Left kidney (tissue), 1 donor: ENCODE measurements at regions not wholly inside any gene's neighbourhood (a gene's known extent, or its start where the extent isn't known, plus 50 kb on each side); places are given as distances from the start of the nearest gene placed in this dataset.
A peak's percentile ranks its signal among the peaks of the same experiment; 100 is the strongest.
"Not testable (repeated sequence)": the region's sequence is repeated elsewhere in the genome, so short reads cannot be mapped to it uniquely, and the experiment has no call there.

ENCODE experiments used
- DNase-seq: peaks from one replicate; pipeline ENCODE4 v3.0.0-alpha.2; 2013

DNA sequence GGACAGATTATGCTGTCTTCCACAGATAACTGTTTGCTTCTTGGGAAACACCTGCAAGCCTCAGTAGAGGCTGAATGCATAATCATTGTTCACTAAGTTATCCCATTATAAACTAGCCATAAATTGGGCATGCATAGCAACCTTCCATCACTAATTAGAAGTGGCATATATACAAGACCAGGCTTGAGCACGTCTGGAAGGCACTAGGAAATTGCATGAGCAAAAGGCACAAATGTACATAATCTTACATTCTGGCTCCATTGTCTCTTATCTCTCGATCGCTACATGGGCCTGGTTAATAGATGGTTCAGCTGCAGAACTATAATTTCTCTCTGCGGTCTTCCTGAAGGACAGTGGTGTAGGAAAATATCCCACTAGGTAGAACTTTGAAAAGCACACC, 679.2 kb downstream of the RPL10L start:
- DNase-seq, result no peak

DNA sequence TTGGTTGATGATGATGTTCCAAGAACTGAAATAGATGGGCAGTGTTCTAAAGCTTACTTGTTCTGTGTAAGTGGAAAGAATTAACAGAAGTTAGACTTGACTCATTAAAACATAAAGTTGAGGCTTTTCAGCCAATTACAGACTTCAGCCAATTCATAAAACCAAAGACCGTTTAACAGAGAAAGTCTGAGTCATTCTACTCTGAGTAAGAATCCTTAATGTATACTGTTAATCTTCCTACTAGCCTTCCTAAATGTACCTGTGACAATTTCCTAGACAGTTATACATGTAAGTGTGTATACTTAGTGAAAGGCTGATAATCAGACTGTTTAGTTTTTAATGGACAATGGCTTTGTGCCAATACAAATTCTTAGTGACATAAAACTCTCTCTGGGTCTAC, 681.0 kb downstream of the RPL10L start:
- no peak for DNase-seq

DNA sequence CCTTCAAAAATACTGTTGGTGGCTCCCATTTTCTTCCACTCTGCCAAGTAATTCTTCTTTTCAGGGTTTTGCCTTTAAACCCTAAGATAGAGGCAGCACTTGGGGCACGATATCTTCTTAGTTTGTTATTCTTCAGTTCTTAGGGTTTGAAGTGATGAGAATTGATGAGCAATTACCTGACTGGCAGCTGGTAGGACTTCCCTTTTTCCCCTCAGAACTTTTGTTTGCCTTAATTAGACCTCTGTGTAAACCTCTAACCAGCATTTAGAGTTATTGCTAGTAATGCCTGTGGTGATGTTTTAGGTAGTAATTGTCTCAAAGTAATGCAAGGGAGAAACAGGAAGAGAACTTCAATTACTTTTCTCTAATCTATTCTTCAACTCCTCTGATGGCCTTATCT, 683.5 kb downstream of the RPL10L start:
- no peak for DNase-seq

DNA sequence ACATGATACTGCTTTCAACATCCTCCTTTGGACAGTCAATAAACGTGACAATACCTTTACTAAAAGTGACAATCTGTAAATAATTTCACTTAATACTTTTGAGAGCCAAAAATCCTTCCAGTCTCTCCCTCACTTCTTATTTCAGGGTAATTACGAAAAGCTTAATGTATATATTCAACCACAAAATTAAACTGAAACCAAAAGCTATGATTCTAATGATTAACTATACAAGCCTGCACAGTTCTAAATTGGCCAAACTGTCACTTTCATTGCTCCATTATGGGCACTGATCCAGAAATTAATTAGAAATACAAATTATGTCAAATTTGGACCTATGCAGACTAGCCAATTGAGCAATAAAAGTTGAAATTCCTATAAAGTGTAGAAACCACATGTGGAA, 696.5 kb upstream of the MIS18BP1 start:
- no peak for DNase-seq

DNA sequence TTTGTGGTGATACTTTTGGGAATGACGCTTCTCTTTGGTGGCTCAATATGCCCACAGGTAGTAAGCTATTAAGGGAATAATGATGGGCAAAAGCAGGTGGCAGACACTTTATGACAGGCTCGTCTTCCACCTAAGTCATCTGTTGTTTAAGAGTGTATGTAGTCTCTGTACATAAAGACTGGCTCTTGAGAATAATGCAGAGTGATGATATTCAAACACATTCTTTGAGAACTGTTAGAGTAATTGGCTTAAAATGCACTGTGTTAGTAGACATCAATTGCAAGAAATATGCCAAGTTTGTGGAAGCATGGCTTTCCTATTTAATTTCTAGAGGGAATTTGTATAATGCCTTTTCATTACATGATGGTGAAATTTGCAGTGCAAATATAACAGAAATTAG, 694.8 kb upstream of the MIS18BP1 start:
- no peak for DNase-seq

DNA sequence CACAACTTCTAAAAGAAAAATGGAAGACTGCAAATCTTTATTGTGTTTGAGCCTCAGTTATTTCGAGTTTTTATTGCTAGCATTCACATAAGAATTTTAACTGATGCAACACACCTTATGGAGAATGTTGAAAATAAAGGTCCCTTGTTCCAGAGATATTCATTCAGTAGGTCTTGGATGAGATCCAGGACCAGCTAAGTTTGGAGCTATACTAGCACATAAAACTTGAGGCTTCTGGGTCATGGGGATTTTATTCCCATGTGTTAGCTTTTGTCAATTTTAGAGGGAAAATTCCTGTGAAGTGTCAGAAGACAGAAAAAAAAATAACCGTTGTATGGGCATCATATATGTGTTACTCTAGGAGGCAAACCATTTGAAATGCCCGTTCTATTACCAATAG, 693.2 kb upstream of the MIS18BP1 start:
- no peak for DNase-seq

DNA sequence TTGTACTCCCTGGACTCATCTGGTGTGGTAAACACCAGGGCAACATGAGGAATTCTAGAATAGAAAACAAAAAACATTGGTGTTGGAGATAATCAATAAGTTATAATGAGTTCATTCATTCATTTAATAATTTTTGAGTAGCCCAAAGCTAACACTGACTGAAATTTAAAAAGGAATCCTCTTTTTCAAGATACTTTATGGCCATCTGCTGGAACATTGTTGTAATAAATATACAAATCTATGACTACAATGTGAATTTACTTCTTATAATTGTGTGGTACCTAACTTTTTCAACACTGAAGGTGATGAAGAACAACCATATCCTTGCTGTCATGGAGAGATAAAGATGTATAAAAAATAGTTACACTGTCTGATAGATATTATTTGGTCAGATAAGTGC, 687.3 kb upstream of the MIS18BP1 start:
- no peak for DNase-seq

DNA sequence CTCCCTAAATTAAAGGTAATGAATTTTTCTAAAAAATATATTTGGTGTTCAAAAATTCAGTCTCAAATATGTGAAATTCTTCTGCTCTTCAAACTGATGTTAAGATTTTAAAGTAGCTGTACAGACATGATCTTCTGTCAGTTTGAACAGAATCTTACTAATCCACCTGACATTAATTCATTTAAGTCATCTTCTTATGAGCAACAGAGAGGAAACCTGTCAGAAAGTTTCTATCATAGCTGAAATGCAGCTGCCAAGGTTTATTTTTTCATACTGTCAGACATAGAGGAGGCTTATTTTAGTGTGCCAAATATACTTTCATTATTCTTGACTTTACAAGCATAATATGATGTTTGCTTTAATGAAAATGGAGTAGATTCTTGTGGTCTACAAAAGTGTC, 686.6 kb upstream of the MIS18BP1 start:
- no peak for DNase-seq

DNA sequence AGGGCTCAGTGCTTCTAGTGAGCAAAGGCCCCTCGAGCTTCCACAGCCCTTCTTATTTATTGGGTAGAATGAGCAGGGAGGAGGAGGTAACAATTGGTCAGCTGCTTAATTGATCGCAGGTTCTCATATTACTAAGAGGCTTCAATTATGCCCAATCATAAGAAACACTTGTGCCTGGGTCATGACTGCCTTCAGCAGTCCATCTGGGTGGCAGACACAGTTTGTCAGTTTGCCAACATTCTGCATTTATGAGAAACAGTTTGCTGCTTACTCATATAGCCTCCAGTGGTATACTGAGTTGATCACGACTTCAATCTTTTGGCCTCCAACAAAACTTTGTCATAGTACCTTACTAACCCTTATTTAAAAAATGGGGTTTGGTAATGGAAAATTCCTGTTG, 667.0 kb upstream of the MIS18BP1 start:
- not testable (repeated sequence) for DNase-seq

DNA sequence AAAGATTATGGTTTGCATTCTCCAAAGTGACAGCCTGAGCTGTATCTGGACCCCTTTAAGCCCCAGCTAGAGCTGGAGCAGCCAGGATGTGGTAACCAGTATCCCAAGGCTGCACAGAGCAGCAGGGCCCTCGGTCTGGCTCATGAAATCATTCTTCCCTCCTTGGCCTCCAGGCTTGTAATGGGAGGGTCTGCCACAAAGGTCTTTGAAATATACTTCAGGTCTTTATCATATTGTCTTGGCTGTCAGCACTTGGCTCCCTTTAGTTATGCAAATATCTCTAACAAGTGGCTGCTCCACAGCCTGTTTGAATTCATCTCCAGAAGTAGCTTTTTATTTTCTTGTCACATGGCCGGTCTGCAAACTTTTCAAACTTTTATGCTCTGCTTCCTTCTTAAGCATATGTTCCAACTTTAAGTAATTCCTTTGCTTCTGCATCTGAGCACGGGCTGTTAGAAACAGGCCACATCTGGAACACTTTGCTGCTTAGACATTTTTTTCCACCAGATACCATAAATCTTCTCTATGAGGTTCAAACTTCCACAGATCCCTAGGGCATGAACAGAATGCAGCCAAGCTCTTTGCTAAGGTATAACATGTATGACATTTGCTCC, 663.4 kb upstream of the MIS18BP1 start:
- DNase-seq, result peak; percentile 17

DNA sequence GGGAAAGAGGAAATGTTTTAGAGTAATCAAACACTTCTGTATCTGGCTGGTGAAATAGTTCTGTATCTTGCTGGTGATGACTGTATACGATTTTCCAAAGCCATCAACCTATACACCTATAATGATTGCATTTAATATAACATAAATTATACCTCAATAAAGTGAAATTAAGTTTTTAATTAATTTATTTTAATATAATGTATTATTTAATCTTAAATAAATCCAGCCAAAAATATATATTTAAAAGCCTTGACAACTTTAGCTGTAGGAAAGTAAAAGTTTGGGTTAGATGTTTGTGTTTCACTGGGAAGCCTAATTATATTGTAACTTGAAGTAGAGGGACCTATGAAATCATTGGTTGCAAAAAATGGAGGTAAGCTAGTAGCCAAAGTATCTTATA, 654.8 kb upstream of the MIS18BP1 start:
- no peak for DNase-seq

DNA sequence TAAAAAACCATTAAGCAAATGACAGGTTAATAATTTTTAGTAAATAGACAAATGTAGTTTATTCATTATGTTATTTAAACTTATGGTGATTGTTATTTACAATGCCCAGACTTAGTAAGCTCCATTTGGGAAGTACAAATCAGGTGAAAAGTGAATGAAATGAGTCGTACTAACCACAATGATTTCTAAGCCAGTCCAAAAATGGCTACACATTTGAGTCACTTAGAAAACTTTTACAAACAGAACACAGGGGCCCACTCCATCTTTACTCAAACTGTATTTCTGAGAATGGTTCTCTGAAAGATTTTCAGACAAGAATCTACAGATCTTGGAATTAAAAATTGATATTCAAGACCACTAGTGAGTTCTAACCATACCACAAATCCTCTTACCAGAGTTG, 653.3 kb upstream of the MIS18BP1 start:
- DNase-seq, result no peak

DNA sequence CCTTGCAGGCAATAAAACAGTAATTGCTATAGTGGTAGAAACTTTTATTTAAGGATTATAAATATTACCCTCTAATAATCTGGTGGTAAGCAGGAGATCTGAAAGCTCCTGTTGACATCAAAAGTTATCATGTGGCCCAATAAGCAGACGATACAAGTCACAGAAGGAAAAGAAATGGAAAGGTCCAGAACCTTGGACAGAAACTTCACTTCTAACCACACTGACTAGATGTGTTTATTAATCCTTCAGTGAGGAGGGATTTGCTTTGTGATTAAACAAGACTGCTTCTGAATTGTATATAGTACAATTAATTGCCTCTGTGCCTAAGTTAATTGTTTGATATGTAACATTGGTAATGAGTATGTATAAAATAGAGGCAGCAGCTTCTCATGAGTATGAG, 652.7 kb upstream of the MIS18BP1 start:
- no peak for DNase-seq

DNA sequence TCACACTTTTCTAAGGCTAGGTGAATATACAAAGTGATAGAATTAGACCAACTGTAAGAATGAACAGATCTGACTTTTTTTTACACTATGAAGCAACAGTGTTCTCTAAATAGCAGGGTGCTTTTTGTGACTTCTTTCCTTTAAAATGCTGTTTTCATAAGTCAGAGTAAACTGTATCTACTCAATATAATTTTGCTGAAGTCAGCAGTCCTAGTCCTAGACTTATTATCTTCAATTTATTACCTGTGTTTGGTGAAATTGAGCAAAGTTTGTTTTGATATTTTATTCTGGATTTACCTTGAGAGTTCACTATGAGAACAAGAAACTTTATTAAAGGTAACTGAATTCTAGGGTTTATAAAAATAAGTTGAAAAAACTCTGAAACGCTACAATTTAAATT, 651.3 kb upstream of the MIS18BP1 start:
- DNase-seq, result no peak

DNA sequence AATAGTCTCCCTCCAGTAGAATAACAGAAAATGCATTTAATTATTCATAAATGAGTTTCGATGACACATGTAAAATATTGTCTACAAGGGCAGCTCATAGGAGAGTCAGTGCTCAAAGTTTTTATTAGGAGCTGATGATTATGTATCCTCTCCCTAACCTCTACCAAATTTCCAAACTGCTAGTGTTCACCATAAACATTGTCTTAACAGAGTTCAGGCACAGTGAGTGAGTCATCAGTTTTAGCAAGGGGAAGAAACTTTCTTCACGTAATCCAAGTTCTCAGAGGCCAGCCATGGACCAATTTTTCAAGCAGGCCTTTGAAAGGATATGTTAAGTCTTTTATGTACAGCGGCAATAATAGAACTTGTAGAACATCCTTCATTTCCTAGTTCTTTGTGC, 649.2 kb upstream of the MIS18BP1 start:
- DNase-seq, result no peak

DNA sequence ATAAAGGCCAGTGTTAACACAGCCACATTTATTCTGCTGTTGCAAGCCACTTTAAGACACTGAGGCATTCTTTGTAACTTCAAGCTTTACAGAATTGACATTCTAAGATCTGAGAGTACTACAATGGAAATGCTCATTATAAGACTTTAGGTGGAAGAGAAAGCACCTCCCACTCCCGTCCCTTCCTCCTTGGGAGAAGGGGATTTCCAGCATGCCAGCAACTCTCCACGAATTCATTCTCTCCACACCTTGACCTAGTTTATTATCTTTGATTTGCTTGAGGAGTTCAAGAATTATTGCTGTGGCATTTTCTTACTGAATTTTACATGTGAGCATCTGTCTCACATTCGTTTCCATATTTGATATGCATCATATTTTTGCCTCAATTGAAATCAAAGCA, 644.4 kb upstream of the MIS18BP1 start:
- no peak for DNase-seq

DNA sequence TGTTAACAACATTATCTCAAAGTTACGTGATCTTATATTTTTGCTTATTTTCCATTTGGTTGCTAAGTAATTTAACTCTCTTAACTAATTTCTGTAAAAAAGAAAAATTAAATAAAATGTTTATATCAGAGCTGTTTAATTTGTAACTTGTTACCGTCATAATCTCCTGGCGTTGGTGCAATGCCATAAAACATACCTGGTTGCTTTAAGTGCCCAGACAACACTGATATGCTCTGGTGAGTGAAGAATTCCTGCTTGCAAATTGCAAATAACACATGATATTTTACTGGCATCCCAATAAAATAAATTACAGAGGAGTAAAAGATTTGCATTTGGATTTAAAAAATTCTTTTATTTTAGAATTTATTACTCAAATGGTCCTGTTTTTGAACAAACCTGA, 640.1 kb upstream of the MIS18BP1 start:
- no peak for DNase-seq

DNA sequence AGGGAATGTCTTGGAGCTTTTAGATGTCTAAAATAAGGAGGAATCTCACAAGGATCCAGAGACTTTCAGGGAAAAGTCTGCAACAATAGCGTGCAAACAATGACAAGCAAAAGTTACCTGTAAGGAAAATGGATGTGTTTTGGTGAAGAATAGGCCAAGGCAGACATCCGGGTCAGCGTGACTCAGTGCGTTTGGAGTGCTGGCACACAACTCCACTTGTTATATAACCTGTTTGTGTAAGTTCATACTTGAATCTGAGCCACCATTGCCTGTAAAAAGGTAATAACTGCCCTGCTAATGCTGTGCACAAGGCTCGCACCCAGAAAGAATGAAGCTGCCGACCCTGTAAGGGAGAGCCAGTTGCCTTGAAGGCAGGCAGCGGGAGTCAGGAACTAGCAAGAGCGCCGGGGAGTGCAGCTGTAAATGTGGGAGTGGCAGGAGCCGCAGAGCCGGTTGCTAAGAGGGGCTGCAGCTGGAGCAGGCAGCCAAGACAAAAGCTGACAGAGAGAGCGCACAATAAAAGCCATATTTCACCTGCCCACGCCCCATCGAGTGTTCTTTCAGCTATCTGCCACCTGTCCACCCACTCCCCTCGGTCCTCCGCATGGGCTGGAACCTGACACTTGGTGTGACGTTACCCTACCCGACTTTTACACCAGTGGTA, 638.5 kb upstream of the MIS18BP1 start:
- peak; percentile 61 for DNase-seq

DNA sequence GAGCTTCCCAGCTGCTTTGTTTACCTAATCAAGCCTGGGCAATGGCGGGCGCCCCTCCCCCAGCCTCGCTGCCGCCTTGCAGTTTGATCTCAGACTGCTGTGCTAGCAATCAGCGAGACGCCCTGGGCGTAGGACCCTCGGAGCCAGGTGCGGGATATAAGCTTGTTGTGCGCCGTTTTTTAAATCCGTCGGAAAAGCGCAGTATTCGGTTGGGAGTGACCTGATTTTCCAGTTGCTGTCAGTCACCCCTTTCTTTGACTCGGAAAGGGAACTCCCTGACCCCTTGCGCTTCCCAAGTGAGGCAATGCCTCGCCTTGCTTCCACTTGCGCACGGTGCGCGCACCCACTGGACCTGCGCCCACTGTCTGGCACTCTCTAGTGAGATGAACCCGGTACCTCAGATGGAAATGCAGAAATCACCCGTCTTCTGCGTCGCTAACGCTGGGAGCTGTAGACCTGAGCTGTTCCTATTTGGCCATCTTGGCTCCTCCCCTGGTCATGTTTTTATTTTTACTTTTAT, 635.8 kb upstream of the MIS18BP1 start:
- not testable (repeated sequence) for DNase-seq

DNA sequence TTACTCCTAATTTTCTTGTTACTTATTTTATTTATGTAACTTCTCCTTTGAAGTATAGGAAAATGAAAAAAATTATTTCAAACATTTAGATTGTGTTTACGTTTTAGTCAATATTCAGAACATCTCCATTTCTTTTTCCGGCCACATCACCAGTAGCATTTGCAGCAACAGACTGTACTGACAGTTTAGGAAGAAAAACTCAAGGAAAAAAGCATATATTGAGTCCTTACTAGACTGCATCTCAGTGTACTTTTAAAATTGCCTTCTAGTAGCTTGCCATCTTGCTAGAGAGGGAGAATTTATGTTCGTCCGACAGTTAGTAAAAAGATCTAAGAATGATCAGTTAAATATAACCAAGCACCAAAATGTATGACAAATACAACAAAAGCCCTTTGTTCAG, 625.0 kb upstream of the MIS18BP1 start:
- DNase-seq, result no peak

DNA sequence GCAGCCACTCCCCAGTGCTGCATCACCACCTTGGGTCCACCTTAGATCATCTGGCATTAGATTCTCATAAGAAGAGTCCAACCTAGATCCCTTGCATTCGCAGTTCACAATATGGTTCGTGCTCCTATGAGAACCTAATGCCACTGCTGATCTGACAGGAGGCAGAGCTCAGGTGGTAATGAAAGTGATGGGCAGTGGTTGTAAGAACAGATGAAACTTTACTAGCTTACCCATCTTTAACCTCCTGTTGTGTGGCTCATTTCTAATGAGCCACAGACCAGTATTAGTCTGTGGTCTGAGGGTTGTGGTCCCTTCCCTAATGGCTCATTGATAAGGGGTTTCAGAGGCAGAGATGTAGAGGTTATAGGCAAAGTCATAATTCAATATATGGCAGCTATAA, 615.9 kb upstream of the MIS18BP1 start:
- no peak for DNase-seq

DNA sequence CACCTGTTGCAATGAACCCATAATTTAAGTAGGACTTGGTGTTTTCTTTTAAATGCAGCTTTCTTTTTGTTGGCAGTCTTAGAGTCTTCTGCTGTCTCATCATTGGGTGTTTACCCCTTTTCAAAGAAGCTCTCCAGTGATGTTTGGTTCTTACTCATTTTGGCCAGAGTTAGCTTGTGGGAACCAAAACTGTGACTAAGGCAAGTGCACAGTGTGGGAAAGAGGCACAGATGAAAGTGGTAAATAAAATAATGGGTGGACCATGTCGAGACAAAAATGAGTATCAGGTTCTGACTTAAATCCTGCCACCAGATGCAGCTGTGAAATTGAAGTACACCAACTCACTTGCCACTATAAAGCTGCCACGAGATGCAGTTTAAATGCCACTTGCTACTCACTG, 615.4 kb upstream of the MIS18BP1 start:
- no peak for DNase-seq

DNA sequence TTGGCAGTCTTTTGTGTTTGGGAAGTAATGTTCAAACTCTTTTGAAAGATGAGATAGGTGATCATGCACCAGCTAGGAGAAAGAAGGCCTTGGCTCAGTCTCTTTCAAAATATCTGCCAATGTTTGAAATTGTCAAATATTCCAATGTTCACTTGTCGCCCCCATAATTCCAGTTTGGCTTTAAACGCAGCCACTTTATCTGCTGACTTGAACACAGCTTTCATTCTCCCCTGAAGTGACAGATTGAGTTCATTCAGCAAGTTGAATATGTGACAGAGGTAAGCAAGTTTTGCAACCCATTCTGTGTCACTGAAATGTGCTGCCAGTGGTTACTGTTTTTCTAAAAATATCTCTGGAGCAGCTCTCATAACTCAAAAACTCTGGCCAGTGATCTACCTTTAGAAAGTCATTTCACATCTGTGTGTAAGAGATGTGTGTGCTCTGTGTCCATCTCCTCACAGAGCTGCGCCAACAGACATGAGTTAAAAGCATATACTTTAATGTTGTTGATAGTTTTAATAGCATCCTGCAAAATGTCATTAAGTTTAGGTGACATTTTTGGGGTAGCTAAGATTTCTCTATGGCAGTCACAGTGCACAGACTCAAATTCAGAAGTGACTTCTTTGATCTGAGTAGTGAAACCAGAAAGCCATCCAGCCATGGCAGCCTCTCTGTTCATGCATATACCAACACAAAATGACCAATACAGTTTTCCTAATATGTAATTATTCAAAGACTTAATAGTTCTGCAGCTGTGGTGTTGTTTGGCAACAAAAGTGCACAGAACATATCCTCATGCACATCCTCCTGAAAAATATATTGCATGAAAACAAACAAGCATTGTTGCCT, 614.3 kb upstream of the MIS18BP1 start:
- no peak for DNase-seq
